NCI-H2107 (cell line): ENCODE measurements at regions not wholly inside any gene's neighbourhood (a gene's known extent, or its start where the extent isn't known, plus 50 kb on each side); places are given as distances from the start of the nearest gene placed in this dataset.
A peak's percentile ranks its signal among the peaks of the same experiment; 100 is the strongest.

Experiments used
- DNase-seq: peaks from one replicate; lab custom pipeline; 2025; lab: John Stamatoyannopoulos, UW

GRCh38 chr15:70201425-70201775, 103.7 kb upstream of the TLE3 start:
- no peak for DNase-seq

- DNase-seq, result no peak
Observed at GRCh38 chr15:70200511-70201424, 103.1 kb upstream of the TLE3 start.

GRCh38 chr15:70199540-70200410, 102.1 kb upstream of the TLE3 start:
- DNase-seq, result no peak

- no peak for DNase-seq
Observed at GRCh38 chr15:70199124-70199482, 101.4 kb upstream of the TLE3 start.

GRCh38 chr15:70198441-70199123, 100.9 kb upstream of the TLE3 start:
- no peak for DNase-seq

GRCh38 chr15:70197945-70198361, 100.2 kb upstream of the TLE3 start:
- no peak for DNase-seq

GRCh38 chr15:70197318-70197944, 99.7 kb upstream of the TLE3 start:
- no peak for DNase-seq

GRCh38 chr15:70196372-70197316, 98.9 kb upstream of the TLE3 start:
- peak; percentile 89 for DNase-seq

- no peak for DNase-seq
Observed at GRCh38 chr15:70195587-70196305, 98.0 kb upstream of the TLE3 start.

GRCh38 chr15:70195171-70195570, 97.5 kb upstream of the TLE3 start:
- DNase-seq, result no peak

- no peak for DNase-seq
Observed at GRCh38 chr15:70194266-70194665, 96.5 kb upstream of the TLE3 start.

GRCh38 chr15:70193734-70194133, 96.0 kb upstream of the TLE3 start:
- no peak for DNase-seq

GRCh38 chr15:70192490-70192889, 94.8 kb upstream of the TLE3 start:
- DNase-seq, result no peak

- no peak for DNase-seq
Observed at GRCh38 chr15:70192041-70192440, 94.3 kb upstream of the TLE3 start.

- DNase-seq, result no peak
Observed at GRCh38 chr15:70190965-70191364, 93.2 kb upstream of the TLE3 start.

- no peak for DNase-seq
Observed at GRCh38 chr15:70189826-70190695, 92.3 kb upstream of the TLE3 start.

- no peak for DNase-seq
Observed at GRCh38 chr15:70188286-70188685, 90.6 kb upstream of the TLE3 start.

GRCh38 chr15:70187331-70187730, 89.6 kb upstream of the TLE3 start:
- no peak for DNase-seq

- DNase-seq, result no peak
Observed at GRCh38 chr15:70186152-70186551, 88.4 kb upstream of the TLE3 start.
